H9 (cell line): ENCODE measurements at regions not wholly inside any gene's neighbourhood (a gene's known extent, or its start where the extent isn't known, plus 50 kb on each side); places are given as distances from the start of the nearest gene placed in this dataset.

Experiments used
- DNase-seq: peaks from one replicate; pipeline ENCODE4 v3.0.0-alpha.2; 2017
- H2AFZ ChIP-seq: one replicate; pipeline ENCODE4 v1.6.1; 2013; ENCODE audit warnings: mild to moderate bottlenecking, low read length, control low read depth, moderate library complexity
- H2AK5ac ChIP-seq: 2 replicates; pipeline ENCODE4 v1.6.1; 2013; ENCODE audit warnings: low read length, control low read depth, mixed read lengths; ENCODE audit not compliant: insufficient read length
- H2BK120ac ChIP-seq: one replicate; pipeline ENCODE4 v1.6.1; 2013; ENCODE audit warnings: low read depth, mild to moderate bottlenecking, low read length, control low read depth, inconsistent platforms; ENCODE audit not compliant: poor library complexity, severe bottlenecking
- H2BK12ac ChIP-seq: 2 replicates; pipeline ENCODE4 v1.6.1; 2013; ENCODE audit warnings: low read length, control low read depth, mixed read lengths, low read depth; ENCODE audit not compliant: insufficient read length
- H2BK15ac ChIP-seq: 2 replicates; pipeline ENCODE4 v1.6.1; 2013; ENCODE audit warnings: low read depth, low read length, control low read depth
- H2BK20ac ChIP-seq: one replicate; pipeline ENCODE4 v1.6.1; 2013; ENCODE audit warnings: low read depth, mild to moderate bottlenecking, low read length, control low read depth, inconsistent platforms; ENCODE audit not compliant: poor library complexity, severe bottlenecking
- H2BK5ac ChIP-seq: 2 replicates; pipeline ENCODE4 v1.6.1; 2013; ENCODE audit warnings: low read length, control low read depth, mixed read lengths; ENCODE audit not compliant: insufficient read length
- H3K14ac ChIP-seq: 2 replicates; pipeline ENCODE4 v1.6.1; 2013; ENCODE audit warnings: low read length, control low read depth; ENCODE audit not compliant: insufficient read depth
- H3K18ac ChIP-seq: 2 replicates; pipeline ENCODE4 v1.6.1; 2013; ENCODE audit warnings: low read depth, mild to moderate bottlenecking, mixed read lengths, low read length, control low read depth; ENCODE audit not compliant: insufficient read length
- H3K23ac ChIP-seq: 2 replicates; pipeline ENCODE4 v1.6.1; 2013; ENCODE audit warnings: low read length, control low read depth, mixed read lengths, low read depth; ENCODE audit not compliant: insufficient read length
- H3K23me2 ChIP-seq: 2 replicates; pipeline ENCODE4 v1.6.1; 2013; ENCODE audit warnings: low read depth, mild to moderate bottlenecking, mixed read lengths, low read length, control low read depth; ENCODE audit not compliant: insufficient read length, poor library complexity, severe bottlenecking
- H3K27ac ChIP-seq: 2 replicates; pipeline ENCODE4 v1.5.1; 2013; ENCODE audit warnings: low read length, control low read depth, mixed read lengths, low read depth; ENCODE audit not compliant: insufficient read length
- H3K27me3 ChIP-seq: 2 replicates; pipeline ENCODE4 v1.6.1; 2013; ENCODE audit warnings: low read length, control low read depth, inconsistent platforms; ENCODE audit not compliant: insufficient read depth
- H3K4ac ChIP-seq: 2 replicates; pipeline ENCODE4 v1.6.1; 2013; ENCODE audit warnings: low read depth, mild to moderate bottlenecking, control low read depth, inconsistent platforms, low read length, moderate library complexity
- H3K4me1 ChIP-seq: 2 replicates; pipeline ENCODE4 v1.6.1; 2013; ENCODE audit warnings: low read length, control low read depth, inconsistent platforms; ENCODE audit not compliant: insufficient read depth
- H3K4me2 ChIP-seq: 2 replicates; pipeline ENCODE4 v1.6.1; 2013; ENCODE audit warnings: low read length, control low read depth, mixed read lengths; ENCODE audit not compliant: insufficient read length, insufficient read depth
- H3K56ac ChIP-seq: 2 replicates; pipeline ENCODE4 v1.6.1; 2013; ENCODE audit warnings: low read depth, mild to moderate bottlenecking, mixed read lengths, low read length, control low read depth; ENCODE audit not compliant: insufficient read length
- H3K79me1 ChIP-seq: 2 replicates; pipeline ENCODE4 v1.6.1; 2013; ENCODE audit warnings: low read depth, mild to moderate bottlenecking, moderate library complexity, low read length, control low read depth, inconsistent platforms; ENCODE audit not compliant: insufficient read depth, poor library complexity, severe bottlenecking
- H3K79me2 ChIP-seq: 2 replicates; pipeline ENCODE4 v1.6.1; 2013; ENCODE audit warnings: low read length, control low read depth, inconsistent platforms; ENCODE audit not compliant: insufficient read depth
- H3K9ac ChIP-seq: 2 replicates; pipeline ENCODE4 v1.6.1; 2013; ENCODE audit warnings: low read length, control low read depth, mixed read lengths; ENCODE audit not compliant: insufficient read length; ENCODE audit errors: extremely low read depth
- H3K9me3 ChIP-seq: one replicate; pipeline ENCODE4 v1.6.1; 2013; ENCODE audit warnings: low read depth, low read length, inconsistent platforms; ENCODE audit not compliant: control insufficient read depth
- H3T11ph ChIP-seq: one replicate; pipeline ENCODE4 v1.6.1; 2013; ENCODE audit warnings: mild to moderate bottlenecking, low read length, control low read depth, inconsistent platforms
- H4K20me1 ChIP-seq: one replicate; pipeline ENCODE4 v1.6.1; 2013; ENCODE audit not compliant: control insufficient read depth, insufficient read length, insufficient read depth
- H4K5ac ChIP-seq: 2 replicates; pipeline ENCODE4 v1.6.1; 2013; ENCODE audit warnings: low read depth, mild to moderate bottlenecking, mixed read lengths, low read length, control low read depth; ENCODE audit not compliant: insufficient read length
- H4K8ac ChIP-seq: replicated peaks from 2 replicates; pipeline ENCODE4 v1.6.1; 2013; ENCODE audit warnings: low read length, control low read depth, mixed read lengths, low read depth; ENCODE audit not compliant: insufficient read length
- H4K91ac ChIP-seq: 2 replicates; pipeline ENCODE4 v1.6.1; 2013; ENCODE audit warnings: low read depth, mild to moderate bottlenecking, moderate library complexity, mixed read lengths, low read length, control low read depth; ENCODE audit not compliant: insufficient read length
- H3K27ac Mint-ChIP-seq, 3 experiments: 2 replicates in 2 of 3; 3 replicates in 1 of 3; pipeline ENCODE4 v1.8.0; 2020 to 2021; ENCODE audit warnings: mixed read lengths in 3 of 3, mild to moderate bottlenecking in 1 of 3, moderate library complexity in 1 of 3
- H3K27me3 Mint-ChIP-seq: 2 replicates; pipeline ENCODE4 v1.8.0; 2021; ENCODE audit warnings: low read depth, mild to moderate bottlenecking, moderate library complexity, mixed read lengths
- H3K36me3 Mint-ChIP-seq, 3 experiments: 2 replicates in 2 of 3; 3 replicates in 1 of 3; pipeline ENCODE4 v1.8.0; 2020 to 2021; ENCODE audit warnings: low read depth in 3 of 3, mixed read lengths in 3 of 3; ENCODE audit not compliant: insufficient read depth in 1 of 3
- H3K4me1 Mint-ChIP-seq, 2 experiments: 2 replicates each; pipeline ENCODE4 v1.8.0; 2020; ENCODE audit warnings: mixed read lengths in 2 of 2
- H3K4me3 Mint-ChIP-seq, 2 experiments: 2 replicates in 1 of 2; 3 replicates in 1 of 2; pipeline ENCODE4 v1.8.0; 2020 to 2021; ENCODE audit warnings: mild to moderate bottlenecking in 2 of 2, mixed read lengths in 2 of 2, moderate library complexity in 1 of 2
- H3K9me3 Mint-ChIP-seq, 2 experiments: 2 replicates in 1 of 2; 3 replicates in 1 of 2; pipeline ENCODE4 v1.8.0; 2020; ENCODE audit warnings: mild to moderate bottlenecking in 2 of 2, mixed read lengths in 2 of 2, moderate library complexity in 1 of 2
- CTCF ChIP-seq: fragments of 200-600 bp; sonication (generic); conservative IDR thresholded peaks from 3 replicates; pipeline ENCODE4 v1.8.0; 2021; ENCODE audit warnings: antibody characterized with exemption, mild to moderate bottlenecking

- H3K23me2 ChIP-seq: no peaks in the 10 kb centered on the region
- H3K4me1 Mint-ChIP-seq: 0 out of 4 replicates have a peak, but pooled peaks cover 0 to 4% of the 10 kb centered on the region in 2 experiments
- H3K14ac ChIP-seq: no peak overlapping the region
- no peak overlapping the region for H4K91ac ChIP-seq
- no peak overlapping the region for H3K9ac ChIP-seq
- no peak overlapping the region for H3K4me3 Mint-ChIP-seq
- no peak overlapping the region for H2BK5ac ChIP-seq
- no peak overlapping the region for H3K4me2 ChIP-seq
- no peaks in the 10 kb centered on the region for H3K27me3 ChIP-seq
- no peak overlapping the region for H3K4ac ChIP-seq
- H4K8ac ChIP-seq: no peak overlapping the region
- H3K36me3 Mint-ChIP-seq: no peaks in the 10 kb centered on the region
- no peak overlapping the region for H3K23ac ChIP-seq
- no peak overlapping the region for H3K27ac ChIP-seq
- no peak overlapping the region for H3K27ac Mint-ChIP-seq
- no peak overlapping the region for H2BK120ac ChIP-seq
- H3T11ph ChIP-seq: no peak overlapping the region
- no peaks in the 10 kb centered on the region for H3K27me3 Mint-ChIP-seq
- no peak for DNase-seq
- H3K9me3 ChIP-seq: no peaks in the 10 kb centered on the region
- no peaks in the 10 kb centered on the region for H4K20me1 ChIP-seq
- no peak overlapping the region for H2AFZ ChIP-seq
- no peak overlapping the region for H3K56ac ChIP-seq
- no peak for TF ChIP-seq CTCF
- H2BK20ac ChIP-seq: no peak overlapping the region
- H3K79me1 ChIP-seq: no peaks in the 10 kb centered on the region
- no peak overlapping the region for H2AK5ac ChIP-seq
- no peak overlapping the region for H3K18ac ChIP-seq
- H3K4me1 ChIP-seq: no peaks in the 10 kb centered on the region
- peaks cover 0 to 2% of the 10 kb centered on the region in 2 experiments; a peak in 2 of 5 replicates for H3K9me3 Mint-ChIP-seq
- no peak overlapping the region for H2BK12ac ChIP-seq
- no peak overlapping the region for H4K5ac ChIP-seq
- H2BK15ac ChIP-seq: no peak overlapping the region
- H3K79me2 ChIP-seq: no peaks in the 10 kb centered on the region
Observed at GRCh38 chrX:95841863-95842262, 842.8 kb upstream of the DIAPH2 start.
